ENCODE measurements at regions not wholly inside any gene's neighbourhood (a gene's known extent, or its start where the extent isn't known, plus 50 kb on each side); places are given as distances from the start of the nearest gene placed in this dataset.

- TF ChIP-seq CTCF (IDR thresholded peaks at IDR 0.05) (no peak), ZFX (IDR thresholded peaks at IDR 0.05; ENCODE audit: borderline replicate concordance) (no peak)
Measured at GRCh38 chr6:140414966-140415620, 1040.6 kb upstream of the CITED2 start.
